NCI-H2029 treated with DMSO at 0.1 percent for 48 hours (cell line): ENCODE measurements at regions not wholly inside any gene's neighbourhood (a gene's known extent, or its start where the extent isn't known, plus 50 kb on each side); places are given as distances from the start of the nearest gene placed in this dataset.
A peak's percentile ranks its signal among the peaks of the same experiment; 100 is the strongest.

Experiments
- DNase-seq: peaks from one replicate; lab custom pipeline; 2025; lab: John Stamatoyannopoulos, UW

GRCh38 chr7:22002726-22003125 is 57.0 kb upstream of the CDCA7L start:
- DNase-seq: no peak

- DNase-seq: peak; percentile 68
Measured at GRCh38 chr7:22001345-22002004, 55.8 kb upstream of the CDCA7L start.

- DNase-seq: no peak
Measured at GRCh38 chr7:21999896-22000295, 54.2 kb upstream of the CDCA7L start.

- no peak for DNase-seq
Measured at GRCh38 chr7:21996641-21997040, 50.9 kb upstream of the CDCA7L start.
